ENCODE measurements at regions not wholly inside any gene's neighbourhood (a gene's known extent, or its start where the extent isn't known, plus 50 kb on each side); places are given as distances from the start of the nearest gene placed in this dataset.

DNA sequence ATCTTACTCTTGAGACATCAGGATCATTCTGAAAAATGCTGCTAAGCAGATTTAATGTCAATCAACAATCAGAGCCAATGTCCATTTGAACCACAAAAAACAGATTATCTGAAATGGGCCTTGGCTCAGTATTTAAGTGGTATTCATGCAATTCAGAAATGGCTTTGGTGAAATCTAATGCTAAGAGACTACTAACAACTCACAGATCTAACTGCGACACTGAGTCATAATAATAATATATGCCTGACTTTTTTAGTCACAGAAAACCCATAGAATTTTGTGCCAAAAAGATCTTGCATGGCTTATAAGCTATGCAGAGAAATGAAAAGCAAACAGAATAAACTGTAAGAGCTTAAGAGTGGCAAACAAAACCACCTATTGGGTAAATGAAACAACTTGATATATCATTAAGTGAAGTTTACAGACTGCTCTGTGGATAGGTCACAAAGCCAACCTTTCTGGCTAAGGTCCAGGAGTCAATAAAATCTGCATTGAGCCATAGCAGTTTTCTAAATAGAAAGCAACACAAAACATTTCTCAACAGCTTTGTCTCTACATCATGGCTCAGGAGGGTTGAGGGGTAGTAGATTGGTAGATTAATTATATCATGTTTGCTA, 234.3 kb downstream of the LRATD1 start (continued):
- TF ChIP-seq HNRNPLL (IDR thresholded peaks at IDR 0.05; ENCODE audit: low read depth, low read length, poor library complexity, severe bottlenecking) (no peak), ZNF12 (CRISPR knock-in tag; IDR thresholded peaks at IDR 0.05) (no peak)

DNA sequence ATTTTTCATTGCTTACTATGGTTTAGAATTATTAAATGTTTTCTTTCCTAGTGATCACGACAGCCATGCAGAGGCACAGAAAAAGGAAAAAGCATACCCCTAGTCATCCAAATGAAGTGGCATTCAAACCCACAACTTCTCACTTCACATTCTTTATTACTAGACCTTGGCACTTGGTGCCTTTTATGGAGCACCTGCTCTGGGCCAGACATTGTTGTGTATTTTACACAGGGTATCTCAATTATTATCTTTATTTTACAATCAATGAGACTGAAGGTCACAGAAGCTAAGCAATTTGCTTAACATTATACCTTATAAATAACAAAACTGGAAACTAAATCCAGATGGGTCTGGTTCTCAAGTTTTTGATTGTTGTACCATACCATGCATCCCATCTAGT, 235.3 kb downstream of the LRATD1 start:
- H3K9me3 ChIP-seq (replicated peaks; ENCODE audit: control insufficient read depth, insufficient read depth, low read depth, low read length): no peaks in the 10 kb centered on the region
- no peaks in the 10 kb centered on the region for H4K20me1 ChIP-seq (replicated peaks; ENCODE audit: control insufficient read depth, insufficient read depth, low read length)
- DNase-seq (ENCODE audit: extremely low read depth in 1 of 4, low spot score in 3 of 4) (no peak), FAIRE-seq (no peak), ATAC-seq (no peak)
- in situ Hi-C loops (cut with MboI): no loop called here
- no peak overlapping the region for H3K4me2 ChIP-seq (ENCODE audit: insufficient read depth, low read length)
- H3K9ac ChIP-seq (ENCODE audit: insufficient read depth in 1 of 2, low read depth in 2 of 2, low read length in 2 of 2): no peak overlapping the region
- TF ChIP-seq ZNF778 (CRISPR knock-in tag; IDR thresholded peaks at IDR 0.05): no peak
- no peak for TF ChIP-seq ZNF764 (CRISPR knock-in tag; IDR thresholded peaks at IDR 0.05; ENCODE audit: low read depth)
- no peak for TF ChIP-seq MYNN (IDR thresholded peaks at IDR 0.05)
- TF ChIP-seq MYNN (CRISPR knock-in tag; IDR thresholded peaks at IDR 0.05): no peak
- TF ChIP-seq PHTF2 (CRISPR knock-in tag; IDR thresholded peaks at IDR 0.05): no peak
- TF ChIP-seq ZNF695 (CRISPR knock-in tag; IDR thresholded peaks at IDR 0.05): no peak
- TF ChIP-seq, protein P1, sequence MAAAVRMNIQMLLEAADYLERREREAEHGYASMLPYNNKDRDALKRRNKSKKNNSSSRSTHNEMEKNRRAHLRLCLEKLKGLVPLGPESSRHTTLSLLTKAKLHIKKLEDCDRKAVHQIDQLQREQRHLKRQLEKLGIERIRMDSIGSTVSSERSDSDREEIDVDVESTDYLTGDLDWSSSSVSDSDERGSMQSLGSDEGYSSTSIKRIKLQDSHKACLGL (CRISPR knock-in tag; IDR thresholded peaks at IDR 0.05; ENCODE audit: borderline replicate concordance, poor library complexity, severe bottlenecking): no peak
- no peak for TF ChIP-seq JUND (IDR thresholded peaks at IDR 0.05; ENCODE audit: borderline replicate concordance, low read depth, low read length)
- TF ChIP-seq JUND (tag; IDR thresholded peaks at IDR 0.05; ENCODE audit: borderline replicate concordance, low read depth, low read length): no peak
- no peak for TF ChIP-seq HDAC8 (tag; IDR thresholded peaks at IDR 0.05)
- TF ChIP-seq KLF6 (CRISPR knock-in tag; IDR thresholded peaks at IDR 0.05; ENCODE audit: borderline replicate concordance): no peak
- TF ChIP-seq ILK (tag; IDR thresholded peaks at IDR 0.05; ENCODE audit: borderline replicate concordance, low read depth): no peak
- no peaks in the 10 kb centered on the region for H3K4me1 ChIP-seq (replicated peaks in 1 of 2; ENCODE audit: control insufficient read depth in 2 of 2, insufficient read depth in 2 of 2, low read length in 2 of 2)
- H3K4me3 ChIP-seq: no peak overlapping the region
- no peaks in the 10 kb centered on the region for H3K36me3 ChIP-seq (ENCODE audit: control insufficient read depth, insufficient read depth, low read length)
- ChIA-PET CTCF (ENCODE audit: low intra/inter-chr PET ratio) (no interaction called here), POLR2A (no interaction called here)
- no peaks in the 10 kb centered on the region for H3K27me3 ChIP-seq (ENCODE audit: control insufficient read depth in 2 of 2, insufficient read depth in 2 of 2, low read length in 2 of 2)
- BruUV-seq (replicated peaks): no TSS peak
- H2AFZ ChIP-seq (ENCODE audit: low read depth, low read length): no peak overlapping the region
- H3K27ac ChIP-seq (ENCODE audit: extremely low read depth, low read depth, low read length): no peak overlapping the region
- no peaks in the 10 kb centered on the region for H3K79me2 ChIP-seq (ENCODE audit: control insufficient read depth, insufficient read depth, low read length)
- intact Hi-C loops (cut with micrococcal nuclease): no loop called here
- no peaks in the 10 kb centered on the region for H3K9me1 ChIP-seq (ENCODE audit: control insufficient read depth, insufficient read depth, low read length)
- 0% methylated on average over 1 of the region's 1 CpG for WGBS (ENCODE audit: insufficient coverage, low coverage, missing lambda C conversion rate)

Measured in K562 (cell line).